D721Med (cell line): ENCODE measurements at regions not wholly inside any gene's neighbourhood (a gene's known extent, or its start where the extent isn't known, plus 50 kb on each side); places are given as distances from the start of the nearest gene placed in this dataset.
A peak's percentile ranks its signal among the peaks of the same experiment; 100 is the strongest.

Experiments
- DNase-seq: peaks from one replicate; pipeline ENCODE4 v3.0.0; 2011; ENCODE audit warnings: low spot score; ENCODE audit not compliant: insufficient read length
- FAIRE-seq: peaks from 2 replicates; lab custom pipeline; 2011; peaks lifted over from hg19 to GRCh38; lab: Jason Lieb, UNC
- TF ChIP-seq, protein P1 (sequence below): IDR thresholded peaks from 2 replicates; pipeline ENCODE4 v1.5.1; 2012; ENCODE audit warnings: mild to moderate bottlenecking, control low read depth; ENCODE audit not compliant: insufficient read depth; ENCODE audit errors: missing control alignments

DNA sequence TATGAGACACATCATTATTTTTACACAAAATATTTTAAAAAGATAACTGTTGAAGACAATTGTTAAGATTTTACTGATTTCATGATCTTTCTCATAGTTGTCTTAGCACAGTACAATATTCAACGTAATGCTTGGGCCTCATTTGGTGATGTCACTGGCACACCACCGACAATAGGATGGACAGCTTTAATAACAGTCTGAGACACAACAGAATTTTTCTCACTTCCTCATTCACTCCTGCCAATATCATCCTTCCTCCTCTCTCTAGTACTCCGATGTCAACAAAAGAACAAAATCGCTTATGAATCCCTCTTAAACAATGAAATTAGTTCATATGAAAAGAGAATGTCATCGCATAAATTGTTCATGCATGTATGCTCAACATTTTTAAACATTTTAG is 461.9 kb upstream of the CDH7 start:
- FAIRE-seq (peak; percentile 99), DNase-seq (no peak)
- TF ChIP-seq, protein P1, sequence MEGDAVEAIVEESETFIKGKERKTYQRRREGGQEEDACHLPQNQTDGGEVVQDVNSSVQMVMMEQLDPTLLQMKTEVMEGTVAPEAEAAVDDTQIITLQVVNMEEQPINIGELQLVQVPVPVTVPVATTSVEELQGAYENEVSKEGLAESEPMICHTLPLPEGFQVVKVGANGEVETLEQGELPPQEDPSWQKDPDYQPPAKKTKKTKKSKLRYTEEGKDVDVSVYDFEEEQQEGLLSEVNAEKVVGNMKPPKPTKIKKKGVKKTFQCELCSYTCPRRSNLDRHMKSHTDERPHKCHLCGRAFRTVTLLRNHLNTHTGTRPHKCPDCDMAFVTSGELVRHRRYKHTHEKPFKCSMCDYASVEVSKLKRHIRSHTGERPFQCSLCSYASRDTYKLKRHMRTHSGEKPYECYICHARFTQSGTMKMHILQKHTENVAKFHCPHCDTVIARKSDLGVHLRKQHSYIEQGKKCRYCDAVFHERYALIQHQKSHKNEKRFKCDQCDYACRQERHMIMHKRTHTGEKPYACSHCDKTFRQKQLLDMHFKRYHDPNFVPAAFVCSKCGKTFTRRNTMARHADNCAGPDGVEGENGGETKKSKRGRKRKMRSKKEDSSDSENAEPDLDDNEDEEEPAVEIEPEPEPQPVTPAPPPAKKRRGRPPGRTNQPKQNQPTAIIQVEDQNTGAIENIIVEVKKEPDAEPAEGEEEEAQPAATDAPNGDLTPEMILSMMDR: no peak

DNA sequence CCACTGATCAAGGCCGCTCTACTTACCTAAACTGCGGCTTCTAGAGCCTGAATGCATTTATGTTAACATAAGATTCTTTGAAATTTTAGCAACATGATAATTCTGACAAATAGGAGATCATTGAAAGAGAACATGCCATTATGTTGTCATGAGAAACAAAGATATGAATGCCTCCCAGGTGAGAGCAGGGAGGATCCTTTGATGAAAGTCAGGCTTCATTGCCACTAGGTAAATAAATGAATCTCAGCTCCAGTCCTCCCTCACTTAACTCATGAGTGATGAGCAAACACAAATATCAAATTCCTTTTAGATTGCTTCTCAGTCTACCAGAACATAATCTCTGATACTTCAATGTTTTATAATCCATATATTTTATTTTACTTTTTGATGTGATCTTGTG is 463.2 kb upstream of the CDH7 start:
- DNase-seq (no peak), FAIRE-seq (no peak)
- TF ChIP-seq, protein P1: no peak

DNA sequence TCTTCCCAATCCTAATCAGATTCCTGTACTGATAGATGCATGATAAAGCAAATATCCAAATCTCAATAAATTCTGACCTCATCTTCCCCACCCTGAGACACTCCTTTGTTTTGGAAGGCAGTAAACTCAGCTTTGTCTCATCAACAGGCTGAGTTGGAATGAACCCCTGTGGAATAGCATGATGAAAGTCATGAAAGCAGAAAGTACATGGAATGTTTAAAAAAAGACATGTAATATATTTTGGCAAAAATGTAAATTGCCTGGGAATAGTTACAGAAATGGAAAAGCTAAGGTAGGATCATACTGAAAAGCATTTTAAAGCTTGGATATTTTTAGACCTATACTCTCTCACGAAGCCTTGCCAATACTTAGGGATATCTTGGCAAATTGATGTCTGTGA is 468.7 kb upstream of the CDH7 start:
- TF ChIP-seq, protein P1: no peak

DNA sequence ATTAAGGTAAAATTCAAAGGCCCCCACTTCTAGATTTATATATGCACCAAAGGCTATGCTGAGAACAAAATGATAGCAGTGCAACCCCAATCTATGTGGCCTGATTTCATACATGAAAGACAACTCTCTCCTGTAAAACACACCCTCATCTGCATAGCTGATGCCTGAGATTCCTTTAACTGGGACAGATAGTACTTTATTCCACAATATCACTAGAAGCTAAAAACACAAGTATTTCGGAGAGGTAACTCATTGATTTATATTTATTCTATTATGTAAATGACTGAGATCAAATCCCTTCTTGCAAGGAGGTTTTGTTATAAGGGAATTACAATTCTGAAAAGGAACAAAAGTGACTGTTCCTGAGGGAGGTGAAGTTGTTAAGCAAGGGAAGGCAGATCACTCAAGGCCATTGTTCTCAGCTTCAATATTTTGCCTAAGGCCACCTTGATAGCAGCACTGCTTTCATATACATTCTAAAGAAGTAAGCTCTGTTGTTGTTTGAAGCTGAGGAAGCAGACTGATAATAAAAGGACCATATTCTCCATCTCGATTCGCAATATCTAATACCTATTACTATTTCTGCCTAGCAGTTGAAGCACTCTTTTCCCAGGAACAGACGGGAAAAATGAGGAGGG is 471.0 kb upstream of the CDH7 start:
- DNase-seq: no peak
- TF ChIP-seq, protein P1: no peak

More for the DNA sequence above, 468.7 kb upstream of the CDH7 start:
- DNase-seq (no peak), FAIRE-seq (no peak)

DNA sequence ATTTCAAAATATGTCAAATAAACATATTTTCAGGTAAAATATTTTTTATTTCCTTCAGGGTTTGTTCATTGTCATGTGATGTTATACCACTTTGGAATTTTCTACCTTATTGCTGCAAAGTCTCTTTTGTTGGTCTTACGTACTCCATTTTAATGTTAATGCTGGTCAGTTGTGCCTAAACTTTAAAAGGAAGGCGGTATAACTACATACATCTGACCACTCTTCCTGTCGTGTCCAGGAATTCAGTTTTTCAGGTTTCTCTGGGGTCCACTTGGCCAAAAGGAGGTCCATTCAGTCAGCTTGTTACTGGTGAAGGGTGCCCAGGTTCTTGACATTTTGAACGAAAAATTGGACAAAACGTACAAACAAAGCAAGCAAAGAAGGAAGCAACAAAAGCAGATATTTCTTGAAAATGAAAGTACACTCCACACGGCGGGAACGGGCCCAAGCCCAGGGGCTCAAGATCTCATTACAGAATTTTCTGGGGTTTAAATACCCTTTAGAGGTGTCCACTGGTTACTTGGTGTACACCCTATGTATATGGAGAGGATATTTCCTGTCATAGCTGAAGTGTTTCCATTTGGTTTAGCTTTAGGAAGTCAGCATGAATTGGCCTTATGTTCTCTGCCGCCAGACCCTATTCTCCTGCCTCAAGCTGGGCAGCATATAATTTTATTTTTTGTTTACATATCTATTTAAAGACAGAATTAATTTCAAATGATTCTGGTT is 471.7 kb upstream of the CDH7 start:
- TF ChIP-seq, protein P1: no peak
- no peak for DNase-seq
- no peak for FAIRE-seq

More for the DNA sequence above, 471.0 kb upstream of the CDH7 start:
- FAIRE-seq: no peak

DNA sequence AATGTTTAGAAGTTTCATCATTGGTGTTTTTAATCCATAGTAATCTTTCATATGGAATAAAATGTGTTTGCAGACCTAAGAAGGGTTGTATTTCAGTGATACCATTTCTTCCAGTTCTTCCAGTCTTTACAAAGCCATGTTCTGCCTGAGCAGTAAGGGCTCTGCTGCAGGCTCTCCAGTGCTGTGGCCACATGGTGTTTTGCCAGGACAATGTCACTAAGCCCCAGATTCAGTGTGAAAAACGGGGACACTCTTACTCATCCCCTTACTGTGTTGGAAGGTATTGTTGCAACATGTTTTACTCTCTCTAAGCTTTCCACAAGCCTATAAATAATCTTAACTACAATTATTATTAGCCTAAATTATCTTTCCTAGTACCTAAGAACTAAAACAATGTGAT is 481.4 kb upstream of the CDH7 start:
- TF ChIP-seq, protein P1: no peak
- DNase-seq: no peak
- FAIRE-seq: no peak

DNA sequence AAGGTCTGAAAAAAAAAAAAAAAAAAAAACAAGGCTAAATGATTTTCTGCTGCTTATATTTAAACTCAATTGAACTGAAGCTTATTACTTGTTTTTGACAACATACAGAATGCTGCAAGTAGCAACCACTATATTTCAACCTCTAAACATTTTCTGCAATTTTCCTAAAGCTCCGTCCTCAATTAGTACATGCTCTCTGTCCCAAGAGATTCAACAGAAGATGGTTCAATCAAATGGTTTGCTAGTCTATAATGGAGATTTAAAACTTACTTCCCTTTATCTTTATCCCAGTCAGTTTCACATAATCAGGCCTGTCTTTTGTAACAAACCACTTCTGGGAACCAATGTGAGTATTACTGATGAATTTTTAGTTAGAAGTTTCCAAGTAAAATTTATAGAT is 485.1 kb upstream of the CDH7 start:
- TF ChIP-seq, protein P1: no peak
- FAIRE-seq (peak; percentile 92), DNase-seq (no peak)
